ENCODE measurements at regions not wholly inside any gene's neighbourhood (a gene's known extent, or its start where the extent isn't known, plus 50 kb on each side); places are given as distances from the start of the nearest gene placed in this dataset.

- Histone ChIP-seq H3K4me3 (ENCODE audit: low read depth in 2 of 2, low read length in 1 of 2) (no peak overlapping the region), H3K9ac (no peak overlapping the region), H3K79me2 (ENCODE audit: insufficient read depth) (no peaks in the 10 kb centered on the region), H2AFZ (ENCODE audit: low read depth) (no peak overlapping the region), H3F3A (replicated peaks; ENCODE audit: insufficient read depth) (no peaks in the 10 kb centered on the region), H3K36me3 (replicated peaks in 1 of 2; ENCODE audit: control insufficient read depth in 1 of 2, insufficient read depth in 2 of 2, low read length in 1 of 2) (no peaks in the 10 kb centered on the region), H3K4me1 (ENCODE audit: control insufficient read depth in 1 of 2, insufficient read depth in 2 of 2, low read depth in 1 of 2, low read length in 1 of 2) (peaks cover 0 to 8% of the 10 kb centered on the region in 2 experiments; a peak in 2 of 4 replicates), H3K9me2 (no peaks in the 10 kb centered on the region), H3K9me3 (no peaks in the 10 kb centered on the region), H4K20me1 (ENCODE audit: insufficient read depth) (no peaks in the 10 kb centered on the region), H3K27me3 (ENCODE audit: insufficient read depth) (no peaks in the 10 kb centered on the region), H3K27ac (ENCODE audit: low read depth in 2 of 2, low read length in 1 of 2) (no peak overlapping the region), H3K4me2 (no peak overlapping the region)
- ChIA-PET POLR2A (no interaction called here), CTCF (interaction anchor here (0.9 kb wide), 1 partner anchor 43 kb away, joined by 5 read pairs; no protein-coding TSS in a partner anchor)
- TF ChIP-seq RAD21 (IDR thresholded peaks at IDR 0.05; ENCODE audit: low read length), result no peak
- TF ChIP-seq EP300 (IDR thresholded peaks at IDR 0.05; ENCODE audit: borderline replicate concordance in 1 of 2, low read depth in 1 of 2, low read length in 1 of 2), result no peak
- no peak for TF ChIP-seq USF1 (IDR thresholded peaks at IDR 0.05; ENCODE audit: borderline replicate concordance, low read depth)
- no peak for TF ChIP-seq GATA2 (CRISPR knock-in tag; IDR thresholded peaks at IDR 0.05)
- TF ChIP-seq ZBTB33 (IDR thresholded peaks at IDR 0.05; ENCODE audit: borderline replicate concordance, low read depth), result no peak
- no peak for TF ChIP-seq FOXJ3 (CRISPR knock-in tag; IDR thresholded peaks at IDR 0.05)
- TF ChIP-seq SIN3A (IDR thresholded peaks at IDR 0.05; ENCODE audit: borderline replicate concordance, low read depth, low read length), result no peak
- no peak for TF ChIP-seq RXRA (IDR thresholded peaks at IDR 0.05; ENCODE audit: borderline replicate concordance, low read depth)
- no peak for TF ChIP-seq USF2 (IDR thresholded peaks at IDR 0.05; ENCODE audit: borderline replicate concordance, low read depth, low read length)
- no peak for TF ChIP-seq ELF1 (IDR thresholded peaks at IDR 0.05)
- no peak for TF ChIP-seq NFIC (IDR thresholded peaks at IDR 0.05; ENCODE audit: borderline replicate concordance)
- TF ChIP-seq YY1 (IDR thresholded peaks at IDR 0.05; ENCODE audit: low read depth), result no peak
- TF ChIP-seq TEAD4 (IDR thresholded peaks at IDR 0.05; ENCODE audit: borderline replicate concordance, insufficient read depth), result no peak
- WGBS (ENCODE audit: low lambda C conversion rate), result 100% methylated on average over 1 of the region's 1 CpG
- no peak for DNase-seq
Observed at GRCh38 chr2:161107265-161107664, 53.0 kb upstream of the TANK start.

Data from SK-N-SH (cell line).